IMR-90 (cell line): ENCODE measurements at regions not wholly inside any gene's neighbourhood (a gene's known extent, or its start where the extent isn't known, plus 50 kb on each side); places are given as distances from the start of the nearest gene placed in this dataset.

ENCODE experiments used
- ATAC-seq: fragments of 200-7000 bp; cut with Tn5 transposase; 2 replicates; pipeline ENCODE4 v1.9.1; 2020; ENCODE audit warnings: low read depth, mild to moderate bottlenecking, moderate library complexity
- BruUV-seq: library from RNA; stranded (reverse); fragments of 400-500 nt; replicated peaks from 2 replicates; lab custom pipeline; 2021; lab: Mats Ljungman, UMichigan
- CTCF ChIA-PET: fragments of 300-600 bp; formaldehyde crosslinking; extraction: SDS; loops from one replicate; lab custom pipeline; 2021; ENCODE audit warnings: antibody characterized with exemption; lab: Yijun Ruan, JAX
- POLR2A ChIA-PET: fragments of 300-600 bp; sonication (Branson Sonifier 250); formaldehyde crosslinking; loops from one replicate; lab custom pipeline; 2022; ENCODE audit warnings: antibody characterized with exemption; ENCODE audit not compliant: unreplicated experiment; lab: Charles Lee
- DNase-seq: peaks from one replicate; pipeline ENCODE4 v3.0.0; 2013
- H2AFZ ChIP-seq: replicated peaks from 2 replicates; pipeline ENCODE3; 2013; ENCODE audit warnings: low read length, mild to moderate bottlenecking; ENCODE audit not compliant: poor library complexity
- H2AK5ac ChIP-seq: 2 replicates; pipeline ENCODE4 v1.6.1; 2013; ENCODE audit warnings: low read depth, low read length, inconsistent platforms
- H2AK9ac ChIP-seq: replicated peaks from 2 replicates; pipeline ENCODE3; 2013; ENCODE audit warnings: mild to moderate bottlenecking, low read depth, low read length, moderate library complexity; ENCODE audit not compliant: poor library complexity
- H2BK120ac ChIP-seq: 2 replicates; pipeline ENCODE4 v1.6.1; 2013; ENCODE audit warnings: low read depth, low read length, inconsistent platforms
- H2BK15ac ChIP-seq: 3 replicates; pipeline ENCODE4 v1.6.1; 2013; ENCODE audit warnings: low read depth, low read length, inconsistent platforms
- H2BK20ac ChIP-seq: 2 replicates; pipeline ENCODE4 v1.6.1; 2013; ENCODE audit warnings: low read depth, mild to moderate bottlenecking, inconsistent platforms, low read length, moderate library complexity
- H2BK5ac ChIP-seq: 2 replicates; pipeline ENCODE4 v1.6.1; 2013; ENCODE audit warnings: mild to moderate bottlenecking, low read depth, low read length, inconsistent platforms; ENCODE audit not compliant: poor library complexity, severe bottlenecking
- H3K14ac ChIP-seq: replicated peaks from 2 replicates; pipeline ENCODE4 v1.6.1; 2013; ENCODE audit warnings: low read depth, low read length, inconsistent platforms
- H3K18ac ChIP-seq: 2 replicates; pipeline ENCODE4 v1.6.1; 2013; ENCODE audit warnings: low read depth, low read length, control low read depth
- H3K23ac ChIP-seq: 2 replicates; pipeline ENCODE4 v1.6.1; 2013; ENCODE audit warnings: low read depth, low read length, inconsistent platforms
- H3K27ac ChIP-seq: 2 replicates; pipeline ENCODE4 v1.5.1; 2013; ENCODE audit warnings: mild to moderate bottlenecking, control low read depth, low read length; ENCODE audit not compliant: insufficient read depth
- H3K27me3 ChIP-seq: 2 replicates; pipeline ENCODE4 v1.6.1; 2013; ENCODE audit warnings: low read length; ENCODE audit not compliant: control insufficient read depth, insufficient read depth
- H3K36me3 ChIP-seq: 2 replicates; pipeline ENCODE4 v1.6.1; 2013; ENCODE audit warnings: low read length, mixed read lengths; ENCODE audit not compliant: control insufficient read depth, insufficient read depth
- H3K4ac ChIP-seq: 2 replicates; pipeline ENCODE4 v1.6.1; 2013; ENCODE audit warnings: low read depth, low read length, inconsistent platforms
- H3K4me1 ChIP-seq: 2 replicates; pipeline ENCODE4 v1.6.1; 2013; ENCODE audit warnings: low read length, mixed read lengths; ENCODE audit not compliant: control insufficient read depth, insufficient read depth
- H3K4me2 ChIP-seq: 2 replicates; pipeline ENCODE4 v1.6.1; 2013; ENCODE audit warnings: low read depth, mild to moderate bottlenecking, control low read depth, low read length, moderate library complexity
- H3K4me3 ChIP-seq: 2 replicates; pipeline ENCODE4 v1.5.1; 2013; ENCODE audit warnings: low read depth, mild to moderate bottlenecking, control low read depth, low read length, moderate library complexity; ENCODE audit not compliant: insufficient read depth
- H3K56ac ChIP-seq: 2 replicates; pipeline ENCODE4 v1.6.1; 2013; ENCODE audit warnings: low read length, inconsistent platforms; ENCODE audit not compliant: insufficient read depth; ENCODE audit errors: extremely low read depth
- H3K79me1 ChIP-seq, 2 experiments: 2 replicates each; pipeline ENCODE4 v1.6.1; 2013; ENCODE audit warnings: low read length in 2 of 2, inconsistent platforms in 1 of 2, low read depth in 1 of 2
- H3K9ac ChIP-seq: 2 replicates; pipeline ENCODE4 v1.6.1; 2013; ENCODE audit warnings: low read depth, low read length, control low read depth
- H3K9me1 ChIP-seq: 2 replicates; pipeline ENCODE4 v1.6.1; 2013; ENCODE audit warnings: low read length, inconsistent platforms; ENCODE audit not compliant: insufficient read depth
- H3K9me3 ChIP-seq: 2 replicates; pipeline ENCODE4 v1.6.1; 2013; ENCODE audit warnings: low read length; ENCODE audit not compliant: control insufficient read depth, insufficient read depth
- H4K20me1 ChIP-seq: 2 replicates; pipeline ENCODE4 v1.6.1; 2013; ENCODE audit warnings: low read length, inconsistent platforms; ENCODE audit not compliant: insufficient read depth
- H4K5ac ChIP-seq: 2 replicates; pipeline ENCODE4 v1.6.1; 2013; ENCODE audit warnings: mild to moderate bottlenecking, low read depth, low read length, control low read depth
- H4K8ac ChIP-seq, 2 experiments: 2 replicates each; pipeline ENCODE4 v1.6.1; 2013; ENCODE audit warnings: low read depth in 2 of 2, low read length in 2 of 2, control low read depth in 1 of 2, inconsistent platforms in 1 of 2
- H4K91ac ChIP-seq: 2 replicates; pipeline ENCODE4 v1.6.1; 2013; ENCODE audit warnings: low read depth, low read length, inconsistent platforms; ENCODE audit not compliant: insufficient read depth
- BHLHE40 ChIP-seq: fragments of 150-350 bp; IDR thresholded peaks from 2 replicates; pipeline ENCODE4 v1.6.1; 2016; ENCODE audit warnings: mild to moderate bottlenecking, low read depth, low read length
- CEBPB ChIP-seq: IDR thresholded peaks from 2 replicates; pipeline ENCODE4 v1.6.1; 2012; ENCODE audit warnings: low read depth, low read length, improper control_type of control experiment
- MAFK ChIP-seq: IDR thresholded peaks from 2 replicates; pipeline ENCODE4 v1.6.1; 2012; ENCODE audit warnings: low read depth, low read length, improper control_type of control experiment
- MAZ ChIP-seq: IDR thresholded peaks from 2 replicates; pipeline ENCODE4 v1.6.1; 2012; ENCODE audit warnings: low read depth, mild to moderate bottlenecking, low read length, improper control_type of control experiment, moderate library complexity, borderline replicate concordance
- MXI1 ChIP-seq: IDR thresholded peaks from 2 replicates; pipeline ENCODE4 v1.6.1; 2012; ENCODE audit warnings: low read depth, mild to moderate bottlenecking, low read length, moderate library complexity, borderline replicate concordance
- POLR2A ChIP-seq: IDR thresholded peaks from 2 replicates; pipeline ENCODE4 v1.6.1; 2012; ENCODE audit warnings: mild to moderate bottlenecking, low read depth, low read length
- RFX5 ChIP-seq: IDR thresholded peaks from 2 replicates; pipeline ENCODE4 v1.8.0; 2012; ENCODE audit warnings: low read depth, mild to moderate bottlenecking, low read length, moderate library complexity
- SMC3 ChIP-seq: fragments of 150-350 bp; IDR thresholded peaks from 2 replicates; pipeline ENCODE4 v1.6.1; 2016; ENCODE audit warnings: low read depth, mild to moderate bottlenecking, antibody characterized with exemption, low read length, moderate library complexity
- USF2 ChIP-seq: fragments of 150-350 bp; IDR thresholded peaks from 2 replicates; pipeline ENCODE4 v1.6.1; 2017; ENCODE audit warnings: mild to moderate bottlenecking, antibody characterized with exemption, low read length, low read depth
- WGBS, 2 experiments: methylation state at CpG; one replicate each; pipeline versions ENCODE4 v1.1.5 to v1.1.7; 2013; ENCODE audit warnings: missing lambda C conversion rate in 2 of 2; ENCODE audit not compliant: insufficient read length in 1 of 2; ENCODE audit errors: extremely low coverage in 2 of 2; 5-methylcytosine and 5-hydroxymethylcytosine counted together
- dilution Hi-C: fragments of 300-500 bp; cut with HindIII; formaldehyde crosslinking; loops from one replicate; pipeline ENCODE4 v1.14.3; 2018; ENCODE audit warnings: low sequenced_read_pairs; ENCODE audit not compliant: unreplicated experiment
- in situ Hi-C: fragments of 300-500 bp; cut with MboI; formaldehyde crosslinking; loops from 3 replicates; pipeline ENCODE4 v1.14.3; 2019; ENCODE audit warnings: low sequenced_read_pairs, inconsistent platforms, mixed read lengths
- intact Hi-C: fragments of 100-400 bp; cut with micrococcal nuclease; formaldehyde crosslinking; loops from 2 replicates; pipeline ENCODE4 v1.10.0; 2022

DNA sequence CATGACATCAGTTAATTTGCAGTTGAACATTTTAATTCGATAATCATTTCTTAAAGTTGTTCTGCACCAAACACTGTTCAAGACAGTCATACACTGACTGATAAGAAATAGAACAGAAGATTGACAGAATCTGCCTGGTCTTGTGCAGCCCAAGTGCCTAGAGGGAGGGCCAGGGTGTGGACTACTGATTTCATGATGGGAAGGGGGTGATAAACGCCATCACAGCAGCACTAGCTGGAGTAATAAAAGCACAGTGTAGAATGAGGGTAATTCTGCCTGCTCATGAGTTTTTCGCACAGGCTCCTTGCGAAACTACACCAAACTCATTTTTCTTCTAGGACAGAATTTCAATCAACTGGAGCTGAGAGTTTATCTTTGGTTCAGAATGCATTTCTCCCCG is 270.1 kb downstream of the ARL4A start:
- POLR2A ChIA-PET = no interaction called here
- no peaks in the 10 kb centered on the region for H3K36me3 ChIP-seq
- H2AK5ac ChIP-seq = no peak overlapping the region
- H3K23ac ChIP-seq = no peak overlapping the region; the same call in 1 of the 2 replicates
- no CpG with 5 or more reads among the region's 5 CpGs for WGBS, 2 experiments
- no peak overlapping the region for H2BK120ac ChIP-seq
- H2BK15ac ChIP-seq = no peak overlapping the region
- DNase-seq (no peak), ATAC-seq (no peak)
- H3K18ac ChIP-seq = no peak overlapping the region
- H3K14ac ChIP-seq = no peak overlapping the region
- no peak overlapping the region for H2BK20ac ChIP-seq
- H2BK5ac ChIP-seq = no peak overlapping the region
- H3K4me2 ChIP-seq = no peak overlapping the region
- CTCF ChIA-PET = interaction anchor here (0.6 to 0.7 kb wide), 2 partner anchors 193 to 327 kb away, joined by 3 to 4 read pairs; no protein-coding TSS in a partner anchor
- H4K8ac ChIP-seq = no peak overlapping the region
- H2AFZ ChIP-seq = no peak overlapping the region
- H3K4ac ChIP-seq = no peak overlapping the region
- no peaks in the 10 kb centered on the region for H3K79me1 ChIP-seq
- H4K5ac ChIP-seq = no peak overlapping the region
- no peaks in the 10 kb centered on the region for H4K20me1 ChIP-seq
- H4K91ac ChIP-seq = no peak overlapping the region
- H2AK9ac ChIP-seq = no peak overlapping the region
- in situ Hi-C loops (no loop called here), dilution Hi-C loops (no loop called here), intact Hi-C loops (loop anchor here (10.0 kb wide), 1 partner anchor 137 kb away; no protein-coding TSS in a partner anchor)
- no peaks in the 10 kb centered on the region for H3K9me3 ChIP-seq
- no peaks in the 10 kb centered on the region for H3K9me1 ChIP-seq
- no TSS peak for BruUV-seq
- TF ChIP-seq CEBPB (no peak), BHLHE40 (no peak), MXI1 (no peak), MAZ (no peak), POLR2A (no peak), SMC3 (no peak), MAFK (no peak), USF2 (no peak), RFX5 (no peak)
- no peaks in the 10 kb centered on the region for H3K4me1 ChIP-seq
- no peak overlapping the region for H3K4me3 ChIP-seq
- H3K9ac ChIP-seq = no peak overlapping the region
- no peak overlapping the region for H3K27ac ChIP-seq
- H3K56ac ChIP-seq = no peak overlapping the region
- no peaks in the 10 kb centered on the region for H3K27me3 ChIP-seq
